Cardiac fibroblast (primary cell): ENCODE measurements at regions not wholly inside any gene's neighbourhood (a gene's known extent, or its start where the extent isn't known, plus 50 kb on each side); places are given as distances from the start of the nearest gene placed in this dataset.
"Not testable (repeated sequence)": the region's sequence is repeated elsewhere in the genome, so short reads cannot be mapped to it uniquely, and the experiment has no call there.

Experiments used
- DNase-seq, 2 donors: peaks; one replicate each; pipeline versions ENCODE4 v3.0.0 to v3.0.0-alpha.2; 2010; ENCODE audit warnings: low read depth in 2 of 2
- H3K4me3 ChIP-seq, 2 donors: replicated peaks in 1 of 2; 1 replicate in 1 of 2; 2 replicates in 1 of 2; pipeline ENCODE4 v1.5.1; 2011; ENCODE audit warnings: low read depth in 2 of 2, low read length in 2 of 2, mild to moderate bottlenecking in 2 of 2, moderate library complexity in 1 of 2
- TF ChIP-seq, protein P1 (sequence below): IDR thresholded peaks from one replicate; pipeline ENCODE4 v1.5.1; 2011; ENCODE audit warnings: low read depth, mild to moderate bottlenecking, low read length, inconsistent platforms

DNA sequence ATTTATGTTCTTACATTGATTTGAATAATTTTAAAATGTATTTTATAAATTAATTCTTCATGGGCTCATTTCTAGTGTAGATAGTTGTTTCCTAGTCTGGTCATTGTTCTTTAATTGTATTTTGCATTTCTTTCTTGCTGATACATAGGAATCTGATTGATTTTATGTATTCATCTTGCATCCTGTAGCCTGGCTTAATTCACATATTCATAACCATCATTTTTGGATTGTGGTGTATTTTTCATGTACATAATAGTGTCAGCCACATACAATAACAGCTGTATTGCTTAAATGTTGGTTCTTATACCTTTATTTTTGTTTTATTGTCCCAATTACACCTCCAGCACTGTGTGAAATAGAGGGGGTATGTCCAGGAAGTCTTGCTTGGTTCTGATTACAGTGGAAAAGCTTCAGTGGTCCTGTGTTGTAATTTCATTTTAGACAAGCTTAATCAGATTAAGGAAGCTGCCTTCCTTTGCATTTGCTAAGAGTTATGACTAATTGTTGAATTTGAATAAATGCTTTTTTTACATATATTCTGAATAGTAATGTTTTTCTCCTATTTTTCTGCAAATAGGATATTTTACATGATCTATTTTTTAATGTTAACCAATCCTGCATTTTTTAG lies 103.7 kb downstream of the USP22 start:
- peak in 1 of 2 donors; percentile 22 for DNase-seq
- TF ChIP-seq, protein P1, sequence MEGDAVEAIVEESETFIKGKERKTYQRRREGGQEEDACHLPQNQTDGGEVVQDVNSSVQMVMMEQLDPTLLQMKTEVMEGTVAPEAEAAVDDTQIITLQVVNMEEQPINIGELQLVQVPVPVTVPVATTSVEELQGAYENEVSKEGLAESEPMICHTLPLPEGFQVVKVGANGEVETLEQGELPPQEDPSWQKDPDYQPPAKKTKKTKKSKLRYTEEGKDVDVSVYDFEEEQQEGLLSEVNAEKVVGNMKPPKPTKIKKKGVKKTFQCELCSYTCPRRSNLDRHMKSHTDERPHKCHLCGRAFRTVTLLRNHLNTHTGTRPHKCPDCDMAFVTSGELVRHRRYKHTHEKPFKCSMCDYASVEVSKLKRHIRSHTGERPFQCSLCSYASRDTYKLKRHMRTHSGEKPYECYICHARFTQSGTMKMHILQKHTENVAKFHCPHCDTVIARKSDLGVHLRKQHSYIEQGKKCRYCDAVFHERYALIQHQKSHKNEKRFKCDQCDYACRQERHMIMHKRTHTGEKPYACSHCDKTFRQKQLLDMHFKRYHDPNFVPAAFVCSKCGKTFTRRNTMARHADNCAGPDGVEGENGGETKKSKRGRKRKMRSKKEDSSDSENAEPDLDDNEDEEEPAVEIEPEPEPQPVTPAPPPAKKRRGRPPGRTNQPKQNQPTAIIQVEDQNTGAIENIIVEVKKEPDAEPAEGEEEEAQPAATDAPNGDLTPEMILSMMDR: no peak
- H3K4me3 ChIP-seq: no peak overlapping the region

DNA sequence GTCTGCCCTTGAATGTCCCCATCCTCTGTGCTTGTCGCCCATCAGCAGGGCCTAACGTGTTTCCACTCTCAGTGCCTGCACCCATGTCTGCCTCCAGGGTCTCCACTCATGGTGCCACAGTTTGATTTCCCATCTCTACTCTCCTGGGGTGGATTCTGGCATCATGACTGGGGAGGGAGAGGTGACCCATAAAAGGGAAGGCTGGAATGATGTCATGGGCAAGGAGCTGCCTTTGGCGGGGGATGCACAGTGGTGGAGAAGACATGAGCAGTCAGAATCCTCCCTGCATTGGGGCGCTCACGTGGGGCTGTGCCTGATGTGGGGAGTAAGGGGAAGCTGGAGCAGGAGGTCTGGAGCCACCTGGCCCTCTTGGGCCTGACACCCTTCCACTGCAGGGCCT lies 100.9 kb downstream of the USP22 start:
- H3K4me3 ChIP-seq: no peak overlapping the region
- TF ChIP-seq, protein P1: no peak
- no peak for DNase-seq

DNA sequence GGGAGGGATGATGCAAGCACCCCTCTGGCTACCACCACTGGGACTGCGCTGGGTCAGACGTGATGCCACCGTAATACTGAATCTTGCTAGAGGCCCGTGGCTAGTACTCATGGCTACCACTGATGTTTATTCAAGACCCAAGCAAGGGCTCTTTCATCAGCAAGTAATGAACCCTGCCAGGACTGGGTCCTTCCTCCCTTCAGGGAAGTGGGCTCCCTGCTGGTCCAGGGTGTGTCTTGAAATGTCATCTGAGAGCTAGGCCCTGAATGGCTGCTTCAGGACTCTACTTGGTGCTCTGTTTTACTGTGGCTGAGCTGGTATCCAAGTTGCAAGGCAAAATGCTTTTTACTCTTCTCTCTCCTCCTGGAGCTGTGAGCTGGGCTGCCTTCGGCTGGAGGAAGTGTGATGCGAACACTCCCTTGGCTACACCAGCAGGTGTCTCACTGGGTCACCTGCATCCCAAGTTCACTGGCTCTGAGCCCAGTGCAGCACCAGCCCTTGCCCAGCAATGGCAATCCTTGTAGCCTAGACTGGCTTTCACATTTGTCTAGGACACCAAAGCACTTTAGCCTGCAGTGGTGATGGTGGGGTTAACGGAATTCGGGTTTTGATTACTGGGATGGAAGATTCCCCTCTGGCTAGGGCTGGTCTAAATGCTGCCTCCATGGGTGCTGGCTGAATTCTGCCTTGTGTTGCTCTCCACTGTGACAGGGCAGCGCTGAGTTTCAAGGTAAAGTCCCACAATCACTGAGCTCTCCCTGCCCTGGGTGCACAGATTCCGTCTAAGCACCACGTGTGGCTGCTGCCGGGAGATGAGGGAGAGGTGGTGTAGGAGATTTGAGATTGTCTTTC lies 98.6 kb downstream of the USP22 start:
- no peak for DNase-seq
- TF ChIP-seq, protein P1: no peak
- H3K4me3 ChIP-seq: no peak overlapping the region

DNA sequence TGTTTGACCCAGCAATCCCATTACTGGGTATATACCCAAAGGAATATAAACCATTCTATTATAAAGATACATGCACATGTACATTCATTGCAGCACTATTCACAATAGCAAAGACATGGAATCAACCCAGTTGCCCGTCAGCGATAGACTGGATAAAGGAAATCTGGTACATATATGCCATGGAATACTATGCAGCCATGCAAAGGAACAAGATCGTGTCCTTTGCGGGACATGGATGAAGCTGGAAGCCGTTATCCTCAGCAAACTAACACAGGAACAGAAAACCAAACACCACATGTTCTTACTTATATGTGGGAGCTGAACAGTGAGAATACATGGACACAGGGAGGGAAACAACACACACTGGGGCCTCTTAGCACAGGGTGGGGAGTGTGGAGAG lies 95.1 kb downstream of the USP22 start:
- H3K4me3 ChIP-seq: not testable (repeated sequence)

DNA sequence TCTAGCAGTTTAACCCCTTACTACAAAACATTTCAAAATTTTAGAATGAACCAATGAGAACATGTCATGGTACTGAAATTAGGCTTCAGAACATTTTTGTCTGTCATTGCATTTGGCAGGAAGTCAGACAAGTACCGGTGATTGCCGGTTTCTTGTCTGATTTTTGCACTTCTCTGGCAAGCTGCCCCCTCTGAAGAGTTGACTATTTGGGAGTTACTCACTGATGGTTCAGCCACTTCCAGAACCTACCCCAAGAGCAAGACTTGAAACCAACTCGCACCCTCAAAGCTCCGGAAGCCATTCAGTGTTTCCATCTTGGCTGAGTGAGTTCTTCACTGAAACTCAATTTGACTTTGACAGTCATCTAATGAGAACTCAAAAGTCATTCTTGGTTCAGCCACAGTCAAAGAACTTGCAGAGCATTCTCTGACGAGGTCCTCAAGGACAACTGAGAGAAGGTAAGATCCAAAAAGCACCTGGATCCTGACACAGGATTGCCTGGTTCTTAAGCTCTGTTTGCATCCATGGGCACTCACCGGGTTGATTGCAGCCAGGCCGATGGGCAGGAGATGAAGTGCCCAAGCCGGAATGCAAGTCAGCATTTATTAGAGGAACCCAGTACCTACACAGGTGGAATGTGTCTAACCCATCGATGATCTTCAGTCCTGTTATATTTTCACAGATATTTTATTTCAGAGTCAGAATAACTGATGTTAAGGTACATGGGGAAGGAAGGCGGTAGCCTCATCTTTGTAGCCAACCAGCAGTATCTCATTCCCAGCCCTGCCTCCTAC lies 93.6 kb downstream of the USP22 start:
- no peak overlapping the region for H3K4me3 ChIP-seq
- no peak for DNase-seq
- TF ChIP-seq, protein P1: no peak

More for the DNA sequence above, 95.1 kb downstream of the USP22 start:
- not testable (repeated sequence) for DNase-seq
